GM19467 (cell line): ENCODE measurements at regions not wholly inside any gene's neighbourhood (a gene's known extent, or its start where the extent isn't known, plus 50 kb on each side); places are given as distances from the start of the nearest gene placed in this dataset.
"Not testable (repeated sequence)": the region's sequence is repeated elsewhere in the genome, so short reads cannot be mapped to it uniquely, and the experiment has no call there.

Experiments used
- ATAC-seq: cut with Tn5 transposase; IDR thresholded peaks from one replicate; pipeline ENCODE4 v1.9.1; 2021; ENCODE audit warnings: mild to moderate bottlenecking, moderate library complexity; ENCODE audit not compliant: unreplicated experiment

GRCh38 chr3:178095522-178095921 lies 440.7 kb upstream of the KCNMB2 start:
- ATAC-seq, result no peak

DNA sequence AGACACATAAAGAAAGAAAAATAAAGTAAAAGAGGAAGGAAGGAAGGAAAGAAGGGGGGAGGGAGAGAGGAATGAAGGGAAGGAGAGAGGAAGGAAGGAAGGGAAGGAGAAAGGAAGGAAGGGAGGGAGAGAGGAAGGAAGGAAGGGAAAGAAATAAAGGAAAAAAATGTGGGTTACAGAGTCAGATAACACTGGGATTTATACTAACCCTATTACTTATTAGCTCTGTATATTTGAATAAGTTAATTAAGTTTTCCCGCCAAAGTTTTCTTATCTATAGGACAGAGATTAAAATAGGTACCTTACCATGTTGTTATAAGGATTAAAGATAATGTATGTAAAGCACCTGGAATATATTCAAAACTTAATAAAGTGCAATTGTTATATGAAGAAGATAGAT lies 439.3 kb upstream of the KCNMB2 start:
- no peak for ATAC-seq

GRCh38 chr3:178097576-178097975 lies 438.7 kb upstream of the KCNMB2 start:
- ATAC-seq, result no peak

- no peak for ATAC-seq
Observed at GRCh38 chr3:178099274-178099673, 437.0 kb upstream of the KCNMB2 start.

DNA sequence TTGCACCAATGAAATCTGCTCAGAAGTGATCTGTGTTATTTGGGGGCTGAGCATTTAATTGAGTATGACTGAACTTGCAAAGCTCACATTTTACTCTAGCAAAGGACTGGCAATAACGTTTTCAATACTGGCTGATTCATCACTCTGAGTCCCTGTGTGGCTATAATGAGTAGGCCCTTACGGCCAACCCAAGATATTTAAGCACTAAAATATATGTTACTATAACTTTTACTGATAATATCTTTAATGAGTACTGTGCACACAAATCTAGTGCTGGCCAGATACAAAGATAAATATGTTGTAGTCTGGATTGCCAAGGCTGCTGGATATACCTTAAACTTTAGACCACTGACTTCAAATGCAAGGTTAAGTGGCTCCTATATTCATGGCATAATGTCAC lies 436.4 kb upstream of the KCNMB2 start:
- ATAC-seq, result no peak

GRCh38 chr3:178100908-178101307 lies 435.3 kb upstream of the KCNMB2 start:
- no peak for ATAC-seq

DNA sequence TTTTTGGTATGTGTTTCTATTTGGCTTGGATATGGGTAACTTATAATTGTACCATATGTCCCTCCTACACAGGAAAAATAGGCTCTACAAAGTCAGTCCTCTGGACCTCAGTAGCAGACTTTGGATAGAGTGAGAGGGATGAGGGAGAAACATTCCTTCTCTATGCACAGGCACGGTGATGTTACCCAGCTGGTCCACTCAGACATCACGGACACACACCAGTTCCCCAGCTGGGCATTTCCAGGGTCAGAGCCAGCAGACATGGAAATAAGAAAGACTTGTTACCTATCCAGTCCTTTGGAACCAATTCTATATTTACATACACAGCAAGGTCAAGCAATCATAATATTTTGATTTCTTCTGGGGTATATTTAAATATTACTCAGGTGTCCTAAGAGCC lies 433.1 kb upstream of the KCNMB2 start:
- ATAC-seq, result no peak

DNA sequence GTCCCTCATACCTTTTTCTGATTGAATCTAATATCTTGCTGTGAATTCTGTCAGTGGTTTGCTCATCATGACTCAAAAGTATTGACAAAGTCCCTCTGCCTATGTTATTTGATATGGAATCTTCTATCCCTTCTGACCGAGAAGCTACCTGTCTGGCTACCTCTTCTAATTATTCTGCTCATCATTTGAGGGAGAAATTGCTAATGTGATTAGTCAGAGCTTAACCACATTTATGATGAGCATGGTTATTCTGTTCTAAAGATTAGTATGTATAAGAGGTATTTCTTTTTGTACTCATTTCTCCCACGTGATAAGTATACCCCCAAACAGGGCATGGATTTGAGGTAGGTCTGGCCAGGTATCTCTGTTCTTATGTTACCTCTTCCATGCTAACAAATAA lies 428.4 kb upstream of the KCNMB2 start:
- no peak for ATAC-seq

GRCh38 chr3:178109691-178110090 lies 426.5 kb upstream of the KCNMB2 start:
- no peak for ATAC-seq

DNA sequence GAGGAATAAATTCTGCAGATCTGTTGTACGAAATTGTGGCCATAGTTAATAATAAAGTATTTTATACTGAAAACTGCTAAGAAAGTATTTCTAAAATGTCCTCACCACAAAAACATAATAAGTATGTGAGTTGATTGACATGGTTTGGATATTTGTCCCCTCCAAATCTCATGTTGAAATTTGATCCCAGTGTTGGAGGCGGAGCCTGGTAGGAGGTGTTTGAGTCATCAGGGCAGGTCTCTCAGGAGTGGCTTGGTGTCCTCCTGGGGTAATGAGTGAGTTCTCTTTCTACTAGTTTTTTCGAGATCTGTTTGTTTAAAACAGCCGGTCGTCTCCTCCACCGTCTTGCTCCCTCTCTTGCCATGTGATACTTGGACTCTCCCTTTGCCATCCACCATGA lies 424.1 kb upstream of the KCNMB2 start:
- ATAC-seq, result no peak

DNA sequence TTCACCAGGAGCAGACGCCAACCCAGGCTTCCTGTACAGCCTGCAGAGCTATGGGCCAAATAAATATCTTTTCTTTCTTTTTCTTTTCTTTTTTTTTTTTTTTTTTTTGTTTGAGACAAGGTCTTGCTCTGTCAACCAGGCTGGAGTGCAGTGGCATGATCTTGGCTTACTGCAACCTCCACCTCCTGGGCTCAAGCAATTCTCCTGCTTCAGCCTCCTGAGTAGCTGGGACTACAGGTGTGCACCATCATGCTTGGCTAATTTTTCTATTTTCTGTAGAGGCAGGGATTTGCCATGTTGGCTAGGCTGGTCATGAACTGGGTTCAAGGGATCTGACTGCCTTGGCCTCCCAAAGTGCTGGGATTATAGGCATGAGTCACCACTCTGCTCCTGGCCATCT lies 423.7 kb upstream of the KCNMB2 start:
- ATAC-seq, result not testable (repeated sequence)

- no peak for ATAC-seq
Observed at GRCh38 chr3:178117641-178118040, 418.6 kb upstream of the KCNMB2 start.

- ATAC-seq, result not testable (repeated sequence)
Observed at GRCh38 chr3:178119608-178120295, 416.5 kb upstream of the KCNMB2 start.

GRCh38 chr3:178120367-178120766 lies 415.9 kb upstream of the KCNMB2 start:
- ATAC-seq, result no peak

GRCh38 chr3:178126686-178127085 lies 409.6 kb upstream of the KCNMB2 start:
- ATAC-seq, result no peak

- ATAC-seq, result no peak
Observed at GRCh38 chr3:178127221-178127620, 409.0 kb upstream of the KCNMB2 start.

DNA sequence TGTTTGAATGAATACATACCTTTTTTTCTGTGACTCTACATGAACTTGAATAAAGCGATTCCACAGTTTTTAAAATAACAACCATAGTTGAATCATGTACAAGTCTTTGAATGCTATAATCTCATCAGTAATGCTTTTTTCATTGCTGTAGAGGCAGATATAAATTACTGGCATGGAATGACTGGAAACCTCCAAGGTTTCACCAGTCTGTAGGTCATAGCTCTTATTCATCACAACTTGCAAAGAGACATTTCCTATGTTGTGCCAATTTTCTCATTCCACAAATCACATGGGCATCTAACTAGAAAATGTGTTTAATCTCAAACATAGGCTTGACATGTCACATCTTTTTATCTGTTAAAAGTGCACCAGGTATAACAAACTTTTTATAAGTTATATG lies 407.1 kb upstream of the KCNMB2 start:
- ATAC-seq, result no peak

DNA sequence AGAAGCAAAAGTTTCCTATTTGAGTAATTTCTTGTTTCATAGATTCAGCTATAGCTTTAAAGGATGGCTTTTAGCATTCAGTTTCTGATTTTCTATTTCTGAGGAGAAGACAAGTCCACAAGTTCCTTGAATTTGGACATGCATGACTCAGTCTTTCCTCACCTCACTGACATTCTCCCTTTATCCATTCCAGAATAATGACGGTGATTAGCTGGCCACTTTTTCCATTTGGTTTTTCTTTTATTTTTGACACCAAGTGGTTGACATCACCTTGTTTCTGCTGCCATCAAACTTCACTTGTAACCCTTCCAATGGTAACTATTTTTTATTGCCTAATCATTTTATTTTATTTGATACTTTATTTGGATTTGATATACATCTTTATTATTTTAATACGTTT lies 404.4 kb upstream of the KCNMB2 start:
- ATAC-seq, result no peak

DNA sequence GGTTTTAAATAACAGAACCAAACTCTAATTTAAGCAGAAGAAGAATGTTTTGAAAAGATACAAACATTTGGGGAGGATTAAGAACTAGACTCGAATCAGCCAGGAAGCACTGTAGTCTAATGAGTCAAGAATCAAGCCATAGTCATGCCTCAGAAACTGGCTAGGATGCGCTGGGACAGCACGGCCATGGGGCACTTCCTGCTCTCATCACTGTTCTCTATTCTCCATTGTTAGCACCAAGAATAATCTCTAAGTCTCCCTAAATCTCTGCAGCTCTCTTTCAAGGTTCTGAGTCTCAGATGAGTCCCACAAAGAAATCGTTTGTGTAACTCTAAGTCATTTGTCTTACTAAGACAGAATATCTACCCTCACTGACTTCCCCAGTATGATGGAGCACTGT lies 399.0 kb upstream of the KCNMB2 start:
- ATAC-seq, result no peak

- no peak for ATAC-seq
Observed at GRCh38 chr3:178137831-178138230, 398.4 kb upstream of the KCNMB2 start.

GRCh38 chr3:178139116-178139515 lies 397.1 kb upstream of the KCNMB2 start:
- ATAC-seq, result no peak

DNA sequence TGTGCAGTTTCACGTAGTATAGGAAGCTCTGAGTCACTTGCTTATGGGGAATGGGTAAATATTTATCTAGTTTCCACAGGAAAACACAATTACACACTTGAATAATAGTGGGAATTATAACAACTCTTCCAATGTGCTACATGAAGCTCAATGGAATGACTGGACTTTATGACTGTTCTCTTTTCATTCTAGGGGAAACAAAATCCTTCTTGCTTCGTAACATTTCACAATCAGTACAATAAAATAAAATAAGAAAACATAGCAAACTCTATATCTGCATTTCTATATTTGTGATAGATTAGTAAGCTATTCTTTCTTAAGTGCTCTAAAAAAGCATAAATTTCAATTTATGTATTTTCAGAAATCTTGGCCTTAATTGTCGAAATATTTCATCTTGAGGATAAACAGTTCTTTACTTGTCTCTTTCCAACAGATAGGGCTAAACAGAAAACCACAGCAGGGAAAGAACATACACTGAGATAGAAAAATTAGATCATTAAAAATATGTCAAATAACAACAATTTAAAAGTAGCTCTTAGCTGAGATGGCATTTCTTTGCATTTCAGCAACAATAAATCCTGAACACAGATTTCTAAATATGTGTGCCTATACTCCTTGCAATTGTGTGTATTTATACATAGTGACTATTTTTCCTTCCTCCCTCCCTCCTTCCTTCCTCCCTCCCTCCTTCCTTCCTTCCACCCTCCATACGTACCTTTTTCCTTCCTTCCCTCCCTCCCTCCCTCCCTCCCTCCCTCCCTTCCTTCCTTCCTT lies 395.5 kb upstream of the KCNMB2 start:
- ATAC-seq, result no peak

GRCh38 chr3:178141305-178141684 lies 394.9 kb upstream of the KCNMB2 start:
- not testable (repeated sequence) for ATAC-seq
